ENCODE measurements at regions not wholly inside any gene's neighbourhood (a gene's known extent, or its start where the extent isn't known, plus 50 kb on each side); places are given as distances from the start of the nearest gene placed in this dataset.

DNA sequence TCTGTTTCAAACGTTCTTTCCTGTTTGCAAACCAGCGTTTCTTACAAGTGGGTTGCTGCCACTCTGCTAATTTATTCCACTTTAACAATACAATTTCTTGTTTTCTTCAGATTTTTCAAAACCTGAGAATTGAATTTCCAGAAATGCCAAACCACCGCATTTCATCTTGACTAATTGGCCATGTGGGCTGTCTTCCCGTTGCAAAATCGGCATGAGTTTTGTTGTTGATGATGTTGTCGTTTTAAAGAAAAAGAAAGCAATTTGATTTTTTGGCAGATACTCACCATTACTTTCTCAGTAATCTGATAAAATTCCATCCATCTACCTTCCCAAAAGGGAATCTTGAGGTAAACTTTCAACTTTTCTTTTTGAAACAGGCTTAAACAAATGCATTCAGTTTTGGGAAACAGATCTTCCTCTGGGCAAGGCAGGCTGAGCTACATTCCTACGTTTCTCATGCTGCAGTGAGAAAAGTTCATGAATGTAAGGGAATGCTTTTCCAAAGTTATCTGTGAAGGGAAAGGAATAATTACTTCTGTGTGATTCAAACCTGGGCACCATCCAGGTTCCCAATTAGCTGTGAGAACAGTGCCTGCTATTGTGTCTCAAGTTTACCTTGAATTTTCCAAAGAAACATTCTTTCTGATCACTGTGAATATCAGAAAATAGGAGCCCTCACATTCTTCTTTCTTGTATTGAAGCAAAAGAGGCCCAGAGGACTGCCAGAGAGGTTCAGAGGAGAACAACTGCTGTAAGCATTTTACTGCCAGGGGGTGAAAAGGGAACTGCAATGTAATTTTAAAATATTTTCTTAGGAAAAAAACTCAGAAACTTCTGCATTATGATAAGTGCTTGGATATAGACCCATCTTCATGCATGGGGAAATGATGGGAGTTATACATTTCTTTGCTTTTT lies 100.7 kb upstream of the TUT7 start:
- DNase-seq = no peak
- intact Hi-C loops (cut with DNase I; ENCODE audit: low total_unique reads) = no loop called here
- Histone ChIP-seq H3K4me3 (no peak overlapping the region), H3K36me3 (ENCODE audit: low read depth, missing control alignments) (no peaks in the 10 kb centered on the region), H3K4me1 (peaks cover 14% of the 10 kb centered on the region), H3K9me3 (no peaks in the 10 kb centered on the region), H3K27ac (peak overlapping the region in 1 of 2 donors; percentile 13), H3K27me3 (no peaks in the 10 kb centered on the region)
- 31 to 33% methylated on average over 7 of the region's 7 CpGs for WGBS, 2 donors
- TF ChIP-seq, protein P1, sequence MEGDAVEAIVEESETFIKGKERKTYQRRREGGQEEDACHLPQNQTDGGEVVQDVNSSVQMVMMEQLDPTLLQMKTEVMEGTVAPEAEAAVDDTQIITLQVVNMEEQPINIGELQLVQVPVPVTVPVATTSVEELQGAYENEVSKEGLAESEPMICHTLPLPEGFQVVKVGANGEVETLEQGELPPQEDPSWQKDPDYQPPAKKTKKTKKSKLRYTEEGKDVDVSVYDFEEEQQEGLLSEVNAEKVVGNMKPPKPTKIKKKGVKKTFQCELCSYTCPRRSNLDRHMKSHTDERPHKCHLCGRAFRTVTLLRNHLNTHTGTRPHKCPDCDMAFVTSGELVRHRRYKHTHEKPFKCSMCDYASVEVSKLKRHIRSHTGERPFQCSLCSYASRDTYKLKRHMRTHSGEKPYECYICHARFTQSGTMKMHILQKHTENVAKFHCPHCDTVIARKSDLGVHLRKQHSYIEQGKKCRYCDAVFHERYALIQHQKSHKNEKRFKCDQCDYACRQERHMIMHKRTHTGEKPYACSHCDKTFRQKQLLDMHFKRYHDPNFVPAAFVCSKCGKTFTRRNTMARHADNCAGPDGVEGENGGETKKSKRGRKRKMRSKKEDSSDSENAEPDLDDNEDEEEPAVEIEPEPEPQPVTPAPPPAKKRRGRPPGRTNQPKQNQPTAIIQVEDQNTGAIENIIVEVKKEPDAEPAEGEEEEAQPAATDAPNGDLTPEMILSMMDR (IDR thresholded peaks at IDR 0.05) = no peak
- TF ChIP-seq POLR2A (IDR thresholded peaks at IDR 0.05) = no peak

DNA sequence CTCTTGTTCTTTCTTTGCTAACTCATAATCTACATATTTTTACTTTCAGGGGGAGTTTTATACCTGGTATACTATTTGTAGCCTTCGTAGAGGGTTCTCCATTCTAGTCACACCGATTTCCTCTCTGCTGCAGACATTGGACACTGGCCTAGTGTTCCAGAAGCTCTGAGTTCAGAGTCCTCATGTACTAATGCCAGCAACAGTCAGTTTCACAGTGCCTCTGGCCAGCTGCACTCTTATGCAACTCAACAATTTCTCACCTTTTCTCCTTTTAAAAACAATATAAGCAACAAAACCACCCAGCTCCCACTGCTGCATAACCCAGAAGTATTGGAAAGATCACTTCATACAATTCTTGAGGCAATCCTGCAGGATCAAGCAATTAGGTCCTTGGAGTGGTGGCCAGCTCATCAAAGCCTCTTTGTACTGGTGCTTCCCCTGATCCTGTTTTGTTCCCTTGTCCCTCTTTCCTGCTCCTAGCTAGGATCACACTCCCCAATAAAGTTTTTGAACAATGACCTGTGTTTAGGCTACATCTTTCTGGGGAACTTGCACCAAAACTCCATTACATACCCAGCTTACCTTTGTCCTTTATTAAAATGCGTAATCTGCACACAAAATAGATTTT lies 98.1 kb upstream of the TUT7 start:
- WGBS, 2 donors = 47 to 60% methylated on average over 3 of the region's 3 CpGs
- no peak for TF ChIP-seq POLR2A (IDR thresholded peaks at IDR 0.05)
- TF ChIP-seq, protein P1 (IDR thresholded peaks at IDR 0.05) = no peak
- H3K4me1 ChIP-seq = peaks cover 14% of the 10 kb centered on the region
- H3K4me3 ChIP-seq = no peak overlapping the region
- no peak overlapping the region for H3K27ac ChIP-seq
- DNase-seq = no peak
- H3K9me3 ChIP-seq = no peaks in the 10 kb centered on the region
- no peaks in the 10 kb centered on the region for H3K36me3 ChIP-seq (ENCODE audit: low read depth, missing control alignments)
- H3K27me3 ChIP-seq = no peaks in the 10 kb centered on the region
- intact Hi-C loops (cut with DNase I; ENCODE audit: low total_unique reads) = no loop called here

GRCh38 chr9:86449246-86449645 lies 95.0 kb upstream of the TUT7 start:
- Histone ChIP-seq H3K27ac (no peak overlapping the region), H3K4me3 (no peak overlapping the region), H3K4me1 (no peaks in the 10 kb centered on the region), H3K36me3 (ENCODE audit: low read depth, missing control alignments) (no peaks in the 10 kb centered on the region), H3K9me3 (no peaks in the 10 kb centered on the region), H3K27me3 (no peaks in the 10 kb centered on the region)
- no peak for DNase-seq
- no peak for TF ChIP-seq POLR2A (IDR thresholded peaks at IDR 0.05)
- TF ChIP-seq, protein P1 (IDR thresholded peaks at IDR 0.05) = no peak
- 66 to 76% methylated on average over 2 of the region's 2 CpGs for WGBS, 2 donors
- intact Hi-C loops (cut with DNase I; ENCODE audit: low total_unique reads) = no loop called here

DNA sequence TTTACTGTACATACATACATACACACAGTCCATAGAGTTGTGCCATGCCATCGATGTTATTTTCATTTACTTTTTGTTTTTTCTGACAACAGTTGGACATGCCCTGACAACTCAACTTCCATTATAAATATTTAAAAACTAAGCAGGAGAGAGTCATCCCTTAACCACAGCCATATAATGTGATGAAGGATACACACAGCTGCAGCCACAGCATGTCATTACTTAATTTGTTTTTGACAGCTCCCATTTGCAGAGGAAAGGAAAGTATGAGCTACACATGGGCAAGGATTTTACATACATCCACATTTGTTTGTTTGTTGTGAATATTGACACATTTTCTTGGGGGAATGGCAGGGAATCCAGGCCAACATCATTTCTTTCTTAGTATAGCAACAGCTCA lies 91.5 kb upstream of the TUT7 start:
- WGBS, 2 donors = 83 to 98% methylated on average over 1 of the region's 1 CpG
- DNase-seq = no peak
- H3K27ac ChIP-seq = no peak overlapping the region
- H3K27me3 ChIP-seq = no peaks in the 10 kb centered on the region
- no peak overlapping the region for H3K4me3 ChIP-seq
- intact Hi-C loops (cut with DNase I; ENCODE audit: low total_unique reads) = no loop called here
- H3K36me3 ChIP-seq (ENCODE audit: low read depth, missing control alignments) = no peaks in the 10 kb centered on the region
- H3K9me3 ChIP-seq = no peaks in the 10 kb centered on the region
- no peak for TF ChIP-seq POLR2A (IDR thresholded peaks at IDR 0.05)
- TF ChIP-seq, protein P1 (IDR thresholded peaks at IDR 0.05) = no peak
- no peaks in the 10 kb centered on the region for H3K4me1 ChIP-seq
